CD4-positive, alpha-beta T cell treated with Interleukin-2 at 100 ng/mL for 4 hours (primary cell): ENCODE measurements at regions not wholly inside any gene's neighbourhood (a gene's known extent, or its start where the extent isn't known, plus 50 kb on each side); places are given as distances from the start of the nearest gene placed in this dataset.
"Not testable (repeated sequence)": the region's sequence is repeated elsewhere in the genome, so short reads cannot be mapped to it uniquely, and the experiment has no call there.

Experiments
- DNase-seq: peaks from one replicate; pipeline ENCODE4 v3.0.0-alpha.2; 2020; ENCODE audit warnings: low spot score

DNA sequence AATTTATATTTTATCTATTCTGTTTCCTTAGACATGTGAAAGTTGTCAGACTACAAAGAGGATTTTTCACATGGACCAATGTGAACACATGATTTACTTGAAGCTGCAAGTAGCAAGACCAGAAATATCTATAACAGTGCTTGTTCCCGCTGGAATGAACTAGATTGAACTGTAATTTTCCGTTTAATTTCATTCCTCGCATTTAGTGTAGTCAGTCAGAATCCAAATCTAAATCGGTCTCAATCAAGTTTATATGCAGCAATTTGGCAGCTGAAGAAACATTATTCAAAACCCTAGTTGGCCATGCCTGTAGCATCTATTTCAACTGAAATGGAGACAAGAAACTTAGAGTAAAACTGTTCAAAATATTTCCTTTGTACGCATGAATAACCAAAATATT, 570.7 kb upstream of the SLITRK5 start:
- no peak for DNase-seq

DNA sequence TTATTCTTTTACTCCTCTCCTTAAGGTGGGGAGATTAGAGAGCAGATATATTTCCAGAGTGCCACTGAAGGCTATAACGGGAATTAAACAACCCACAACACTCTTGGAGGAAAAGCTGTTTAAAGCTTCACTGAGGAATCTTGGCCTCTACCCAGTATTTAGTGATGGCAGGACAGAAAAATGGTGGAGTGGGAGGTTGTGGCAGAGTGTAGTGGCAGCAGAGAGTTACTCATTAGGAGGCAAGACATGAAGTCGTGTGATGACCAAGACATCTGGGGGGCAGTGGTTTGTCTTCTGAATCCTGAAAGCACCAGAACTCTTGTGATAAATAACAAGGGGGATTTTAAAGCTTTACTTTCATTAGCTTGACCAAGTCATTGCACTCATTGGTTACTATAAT, 563.5 kb upstream of the SLITRK5 start:
- no peak for DNase-seq

DNA sequence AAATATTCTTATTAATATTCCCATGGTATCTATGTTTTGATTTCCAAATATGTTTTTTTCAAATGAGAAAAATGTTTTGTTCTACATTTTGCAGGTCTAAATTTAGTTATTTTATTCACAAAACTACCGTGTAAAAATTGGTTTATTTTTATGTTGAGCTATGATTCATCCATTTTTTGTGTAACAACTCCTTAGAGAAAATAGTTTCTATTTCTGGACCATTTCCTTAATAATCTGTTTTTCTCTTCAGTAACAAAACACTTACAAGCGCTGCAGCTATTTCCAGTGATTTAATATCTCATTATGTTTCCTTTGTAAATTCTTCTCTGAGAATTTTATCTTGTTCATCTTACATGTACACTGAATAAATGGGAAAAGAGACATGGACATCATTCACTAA, 550.7 kb upstream of the SLITRK5 start:
- DNase-seq = no peak

DNA sequence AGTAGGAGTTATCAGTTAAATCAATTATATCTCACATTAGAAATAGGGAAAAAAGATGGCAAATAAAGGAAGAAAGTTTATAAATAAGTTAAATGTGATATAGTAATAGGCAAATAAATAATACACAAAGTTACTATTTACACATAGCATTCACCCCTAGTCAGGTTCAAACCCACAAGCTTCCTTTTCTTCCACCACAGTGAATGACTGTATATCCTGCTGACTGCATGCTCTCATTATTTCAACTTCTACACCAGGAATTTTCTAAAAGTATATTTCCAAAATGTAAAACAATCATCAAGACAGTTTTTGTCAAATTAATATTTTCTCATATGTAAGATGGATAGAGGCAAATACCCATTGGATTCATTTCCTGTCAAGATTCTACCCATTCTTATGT, 548.6 kb upstream of the SLITRK5 start:
- no peak for DNase-seq

DNA sequence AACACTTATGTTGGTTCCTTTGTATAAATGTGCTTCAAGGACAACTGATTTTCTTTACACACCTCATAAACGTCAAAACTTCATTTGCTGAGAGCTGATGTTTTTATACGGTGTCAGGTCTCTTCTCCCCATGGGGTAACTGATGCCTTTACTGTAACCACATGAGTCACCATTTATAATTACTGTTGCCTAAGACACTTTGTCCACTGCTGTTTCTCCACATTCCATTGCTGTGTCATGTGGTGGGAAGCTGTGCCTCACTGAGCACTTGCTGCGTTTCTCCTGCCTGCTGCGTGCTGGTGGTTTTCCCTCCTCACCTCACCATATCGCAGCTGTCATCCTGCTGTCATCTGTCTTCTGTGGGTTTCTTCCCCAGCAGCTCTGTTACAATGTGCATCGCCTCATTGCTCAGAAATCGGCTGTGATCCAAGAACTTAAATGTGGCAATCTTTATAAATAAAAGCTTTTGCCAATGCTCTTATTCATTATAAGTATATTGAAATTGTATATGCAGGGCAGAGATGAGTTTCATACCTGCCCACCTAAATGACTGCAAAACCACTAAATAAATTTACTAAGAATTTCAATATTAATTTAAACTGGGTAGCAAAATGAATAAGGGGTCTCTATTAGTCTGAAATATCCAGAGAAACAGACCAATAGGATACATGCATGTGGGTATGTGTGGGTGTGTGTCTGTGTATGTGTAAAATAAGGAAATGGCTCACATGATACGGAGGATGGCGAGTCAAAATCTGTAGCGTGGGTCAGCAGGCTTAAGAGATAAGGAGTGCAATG, 547.0 kb upstream of the SLITRK5 start:
- no peak for DNase-seq

DNA sequence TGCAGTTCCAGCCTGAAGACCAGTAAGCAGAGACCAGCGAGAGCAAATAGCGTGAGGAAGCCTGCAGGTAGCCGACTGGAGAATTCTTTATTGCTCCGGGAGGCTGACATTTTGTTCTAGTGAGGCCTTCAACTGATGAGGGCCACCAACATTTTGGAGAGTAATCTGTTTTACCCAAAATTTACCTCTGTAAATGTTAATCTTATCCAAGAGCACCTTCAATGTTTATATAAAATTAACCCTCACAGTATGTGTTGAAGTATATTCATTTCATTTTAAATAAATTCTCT, 546.4 kb upstream of the SLITRK5 start:
- no peak for DNase-seq

DNA sequence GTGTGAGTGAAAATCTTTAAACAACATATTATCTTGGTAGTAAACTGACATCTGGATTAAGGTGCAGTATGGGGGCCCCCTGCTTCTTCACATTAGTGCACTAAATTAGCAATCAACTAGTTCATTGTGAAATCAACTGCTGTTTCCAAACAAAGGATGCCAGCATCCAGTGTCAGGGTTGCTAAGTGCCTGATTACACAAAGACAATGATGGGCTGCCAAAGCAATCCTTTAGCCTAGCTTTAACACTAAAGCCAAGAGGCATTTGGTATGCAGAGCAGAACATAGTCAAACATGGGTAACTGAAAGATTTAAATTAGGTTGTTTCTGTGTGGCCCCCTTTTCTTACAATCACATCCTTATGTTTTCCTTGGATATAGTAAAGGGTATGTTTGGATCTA, 543.1 kb upstream of the SLITRK5 start:
- DNase-seq = no peak

DNA sequence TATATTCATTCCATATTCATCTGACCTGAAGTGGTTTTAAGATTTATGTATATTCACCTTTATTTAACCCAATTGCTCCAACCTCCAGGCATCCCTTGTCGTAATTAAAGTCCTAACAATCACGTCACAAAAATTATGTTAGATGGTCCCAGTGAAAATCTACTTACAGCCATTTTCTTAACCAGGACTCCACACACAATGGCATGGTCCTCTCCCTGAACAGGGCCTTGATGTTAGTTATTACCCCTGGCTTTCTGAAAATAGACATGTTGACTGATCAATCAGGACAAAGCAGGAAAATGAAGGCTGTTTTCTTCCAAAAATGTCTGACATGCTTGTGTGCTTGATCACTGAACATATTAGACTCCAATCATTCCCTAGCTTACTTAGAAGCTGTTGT, 542.7 kb upstream of the SLITRK5 start:
- DNase-seq = no peak

DNA sequence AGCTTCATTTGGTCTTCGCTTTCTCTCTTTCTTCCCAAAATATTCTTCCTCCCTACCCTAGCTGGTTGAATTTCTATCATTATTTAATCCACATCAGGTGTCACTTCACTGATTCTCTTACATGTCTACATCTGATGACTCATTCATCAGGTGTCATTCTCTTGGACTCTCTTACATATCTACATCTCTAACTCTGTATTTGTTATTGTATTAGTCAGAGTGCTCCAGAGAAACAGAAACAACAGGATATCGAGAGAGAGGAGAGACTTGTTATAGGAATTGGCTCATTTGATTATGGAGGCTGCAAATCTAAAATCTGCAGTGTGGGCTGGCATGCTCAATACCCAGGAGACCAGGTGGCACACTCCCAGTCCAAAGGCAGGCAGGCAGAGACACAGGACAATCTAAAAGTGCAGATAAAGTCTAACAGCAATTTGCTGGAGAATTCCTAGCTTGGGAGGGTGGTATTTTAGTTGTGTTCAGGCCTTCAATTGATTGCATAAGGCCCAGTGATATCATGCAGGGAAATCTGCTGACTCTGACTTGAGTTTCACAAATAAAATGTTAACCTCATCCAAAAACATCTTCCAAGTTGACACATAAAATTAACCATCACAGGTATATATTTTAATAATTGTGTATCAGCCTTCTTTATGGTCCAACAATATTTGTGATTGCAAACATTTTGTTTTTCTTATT, 541.4 kb upstream of the SLITRK5 start:
- DNase-seq = no peak

DNA sequence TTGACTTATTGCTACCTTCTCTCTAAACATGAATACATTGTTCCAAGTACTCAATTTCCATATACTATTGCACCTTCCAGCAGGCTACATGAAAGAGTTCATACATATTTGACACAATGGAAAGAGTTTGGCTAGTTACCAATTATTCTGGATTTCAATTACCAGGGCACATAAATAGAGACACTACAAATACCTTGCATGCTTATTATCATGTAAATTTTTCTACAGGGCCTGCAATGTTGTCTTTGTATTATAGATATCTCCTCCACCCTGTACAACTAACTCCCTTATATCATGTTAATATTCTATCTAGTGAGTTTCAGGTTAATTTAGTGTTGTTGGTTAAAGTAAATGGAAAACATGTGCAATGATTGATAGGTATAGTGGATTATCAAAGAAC, 540.7 kb upstream of the SLITRK5 start:
- DNase-seq = no peak

DNA sequence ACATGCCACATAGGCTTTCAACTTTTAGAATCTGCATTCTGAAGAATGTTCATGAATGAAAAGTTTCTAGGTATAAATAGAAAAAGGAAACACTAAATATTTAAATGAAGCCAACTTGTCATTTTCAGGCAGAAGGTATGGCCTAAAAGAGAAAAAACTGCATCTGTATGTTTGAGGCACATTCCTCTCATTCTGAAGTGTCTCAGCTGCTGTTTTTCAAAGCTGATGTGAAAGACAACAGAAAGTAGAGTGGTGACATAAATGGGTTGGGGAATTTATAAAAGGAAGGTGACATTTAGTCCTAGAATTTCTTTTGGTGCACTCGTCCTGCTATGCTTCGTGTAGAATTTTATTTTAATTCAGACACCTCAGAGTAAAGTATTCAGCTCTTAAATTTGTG, 539.6 kb upstream of the SLITRK5 start:
- DNase-seq = no peak

DNA sequence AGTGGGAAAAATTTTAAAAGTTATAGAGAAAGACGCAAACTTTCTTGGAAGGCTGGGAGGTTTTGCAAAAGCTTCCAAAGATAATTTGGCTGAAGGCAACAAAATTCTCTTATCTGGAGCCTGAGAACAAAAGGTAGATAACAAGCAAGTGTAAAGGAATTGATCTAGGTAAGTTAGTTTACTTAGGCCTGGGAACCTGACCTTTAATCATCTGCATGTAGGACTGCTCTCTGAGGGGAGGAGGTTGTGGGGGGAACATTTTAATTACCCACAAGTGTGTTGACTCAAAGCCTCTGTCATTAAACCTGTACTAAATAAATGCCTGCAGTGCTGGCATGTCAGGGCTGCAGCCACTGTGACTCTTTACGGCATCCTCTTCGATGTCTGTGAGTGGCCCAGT, 532.3 kb upstream of the SLITRK5 start:
- no peak for DNase-seq

DNA sequence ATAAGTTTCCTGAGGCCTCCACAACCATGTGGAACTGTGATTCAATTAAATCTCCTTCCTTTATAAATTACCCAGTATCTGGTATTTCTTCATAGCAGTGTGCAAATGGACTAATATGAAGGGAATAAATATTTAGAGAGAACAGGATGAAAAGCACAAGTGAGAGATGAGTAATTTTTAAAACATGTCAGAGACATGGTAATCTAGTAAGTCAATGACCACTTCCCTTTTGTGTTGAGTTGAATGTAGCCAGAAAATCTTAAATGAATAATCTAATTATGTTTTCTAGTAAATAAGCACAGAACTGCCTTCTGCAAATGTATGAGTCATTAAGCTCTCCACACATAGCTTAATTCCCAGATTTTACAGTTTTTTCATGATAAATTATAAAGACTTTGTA, 524.1 kb upstream of the SLITRK5 start:
- DNase-seq = no peak

DNA sequence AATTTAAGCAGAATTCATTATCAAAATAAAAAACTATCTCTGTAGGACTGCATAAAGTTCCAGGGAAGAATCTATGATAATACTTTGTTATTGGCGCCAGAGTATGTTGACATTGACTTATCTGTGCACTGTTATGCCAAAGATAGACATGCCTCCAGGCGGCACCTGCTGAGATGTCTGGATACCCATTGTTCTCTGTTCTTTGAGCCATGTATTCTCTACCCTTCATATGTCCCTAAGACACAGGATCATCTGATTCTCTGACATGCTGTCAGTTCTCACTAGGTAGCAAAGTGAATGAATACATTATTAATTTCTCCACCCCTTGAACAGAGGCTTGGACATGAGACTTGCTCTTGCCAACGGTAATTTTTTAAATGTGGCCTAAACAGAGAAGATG, 517.8 kb upstream of the SLITRK5 start:
- no peak for DNase-seq

DNA sequence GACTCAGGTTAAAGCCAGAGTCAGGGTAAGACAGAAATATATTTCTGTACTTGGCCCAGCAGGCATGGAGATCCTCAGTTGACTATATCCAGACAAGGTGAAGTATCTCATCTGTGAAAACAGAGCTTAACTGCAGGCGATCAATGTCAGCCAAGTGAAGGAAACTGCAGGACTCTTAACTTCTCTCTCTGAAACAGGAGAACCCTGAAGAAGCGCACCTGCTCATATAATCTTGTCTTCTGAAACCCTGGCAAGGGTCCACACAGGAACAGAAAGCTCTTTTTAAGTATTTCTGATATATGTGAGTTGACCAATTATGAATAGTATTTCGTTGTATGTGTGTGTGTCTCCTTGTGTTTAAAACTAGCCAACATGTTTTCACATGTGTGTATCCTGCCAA, 504.8 kb upstream of the SLITRK5 start:
- DNase-seq = no peak

DNA sequence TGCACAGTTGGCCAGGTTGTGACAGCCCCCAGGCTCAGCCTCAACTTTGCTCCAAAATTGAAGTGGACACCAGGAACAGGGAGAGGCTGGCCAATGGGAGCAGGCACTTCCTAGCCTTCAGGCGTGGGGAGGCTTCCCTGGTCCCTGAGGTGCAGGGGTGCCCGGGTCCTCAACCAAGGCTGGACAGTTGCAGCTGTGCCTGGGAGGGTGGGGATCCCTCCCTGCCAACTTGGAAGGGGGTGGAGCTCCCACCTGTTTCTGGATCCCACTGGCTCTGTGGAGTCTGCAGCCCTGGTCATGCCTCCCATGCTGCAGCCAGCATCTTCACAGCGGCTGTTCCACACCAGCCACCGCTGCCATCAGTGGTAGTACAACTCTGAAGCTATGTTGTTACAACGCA, 502.8 kb upstream of the SLITRK5 start:
- no peak for DNase-seq

DNA sequence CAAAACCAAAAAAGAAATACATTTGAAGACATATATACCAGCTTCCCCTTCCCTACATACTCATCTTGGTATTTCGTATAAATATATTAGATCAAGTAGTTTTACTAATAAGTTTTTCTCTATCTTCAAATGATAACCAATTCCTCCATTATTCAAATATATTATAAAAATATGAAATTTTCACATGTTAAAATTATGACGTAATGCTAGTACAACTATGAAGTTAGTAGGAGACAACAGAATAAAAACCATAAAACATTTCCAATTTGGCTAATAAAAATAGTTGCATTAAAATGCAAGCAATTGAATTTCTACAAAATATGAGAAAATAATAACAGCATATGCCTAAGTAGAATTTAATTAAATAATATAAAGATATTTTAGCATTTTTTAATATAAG, 501.8 kb upstream of the SLITRK5 start:
- no peak for DNase-seq

DNA sequence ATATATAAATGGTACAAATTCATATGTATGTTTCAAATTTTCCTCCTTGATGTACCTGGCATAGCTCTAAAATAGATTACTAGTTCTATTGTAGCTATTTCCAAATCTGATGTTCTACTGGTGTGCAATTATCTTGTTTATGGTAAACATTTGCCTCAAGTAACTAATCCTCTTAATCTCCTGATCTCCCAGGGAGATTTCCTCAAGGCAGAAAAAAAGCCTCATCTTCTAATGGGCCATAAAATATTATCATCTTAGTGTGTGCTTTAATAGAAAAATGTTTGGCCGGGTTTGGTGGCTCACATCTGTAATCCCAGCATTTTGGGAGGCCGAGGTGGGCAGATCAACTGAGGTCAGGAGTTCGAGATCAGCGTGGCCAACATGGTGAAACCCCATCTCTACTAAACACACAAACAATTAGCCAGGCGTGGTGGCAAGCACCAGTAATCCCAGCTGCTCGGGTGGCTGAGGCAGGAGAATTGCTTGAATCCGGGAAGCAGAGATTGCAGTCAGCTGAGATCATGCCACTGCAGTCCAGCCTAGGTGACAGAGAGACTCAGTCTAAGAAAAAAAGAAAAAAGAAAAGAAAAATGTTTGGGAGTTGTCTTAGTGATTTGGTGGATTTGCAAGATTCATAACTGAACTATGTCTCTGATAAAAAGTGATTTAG, 498.9 kb upstream of the SLITRK5 start:
- no peak for DNase-seq

DNA sequence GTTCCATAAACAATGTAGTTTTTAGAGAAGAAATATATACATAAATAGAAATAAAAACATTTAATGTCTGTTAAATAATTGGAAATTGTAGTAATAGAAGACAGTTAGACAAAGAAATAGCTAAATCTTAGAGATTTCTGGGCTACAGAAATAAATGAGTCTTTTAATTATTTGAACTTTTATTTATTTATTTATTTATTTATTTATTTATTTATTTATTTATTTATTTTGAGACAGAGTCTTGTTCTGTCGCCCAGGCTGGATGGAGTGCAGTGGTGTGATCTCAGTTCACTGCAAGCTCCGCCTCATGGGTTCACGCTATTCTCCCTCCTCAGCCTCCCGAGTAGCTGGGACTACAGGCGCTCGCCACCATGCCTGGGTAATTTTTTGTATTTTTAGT, 486.0 kb upstream of the SLITRK5 start:
- DNase-seq = not testable (repeated sequence)

DNA sequence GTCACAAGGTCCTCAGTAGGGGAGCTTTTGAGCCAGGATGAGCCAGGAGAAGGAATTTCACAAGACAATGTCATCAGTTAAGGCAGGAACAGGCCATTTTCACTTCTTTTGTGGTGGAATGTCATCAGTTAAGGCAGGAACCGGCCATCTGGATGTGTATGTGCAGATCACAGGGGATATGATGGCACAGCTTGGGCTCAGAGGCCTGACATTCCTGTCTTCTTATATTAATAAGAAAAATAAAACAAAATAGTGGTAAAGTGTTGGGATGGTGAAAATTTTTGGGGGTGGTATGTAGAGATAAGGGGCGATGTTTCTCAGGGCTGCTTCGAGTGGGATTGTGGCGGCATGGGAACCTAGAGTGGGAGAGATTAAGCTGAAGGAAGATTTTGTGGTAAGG, 484.5 kb upstream of the SLITRK5 start:
- not testable (repeated sequence) for DNase-seq

DNA sequence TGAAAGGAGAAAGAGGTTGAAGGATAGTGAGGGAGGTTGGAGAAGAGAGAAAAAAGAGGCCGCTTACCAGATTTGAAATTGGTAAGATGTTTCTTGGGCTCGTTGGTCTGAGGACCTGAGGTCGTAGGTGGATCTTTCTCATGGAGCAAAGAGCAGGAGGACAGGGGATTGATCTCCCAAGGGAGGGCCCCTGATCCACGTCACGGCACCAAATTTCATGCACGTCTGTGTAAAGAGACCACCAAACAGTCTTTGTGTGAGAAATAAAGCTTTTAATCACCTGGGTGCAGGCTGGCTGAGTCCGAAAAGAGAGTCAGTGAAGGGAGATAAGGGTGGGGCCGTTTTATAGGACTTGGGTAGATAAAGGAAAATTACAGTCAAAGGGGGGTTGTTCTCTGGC, 479.7 kb upstream of the SLITRK5 start:
- DNase-seq = not testable (repeated sequence)

DNA sequence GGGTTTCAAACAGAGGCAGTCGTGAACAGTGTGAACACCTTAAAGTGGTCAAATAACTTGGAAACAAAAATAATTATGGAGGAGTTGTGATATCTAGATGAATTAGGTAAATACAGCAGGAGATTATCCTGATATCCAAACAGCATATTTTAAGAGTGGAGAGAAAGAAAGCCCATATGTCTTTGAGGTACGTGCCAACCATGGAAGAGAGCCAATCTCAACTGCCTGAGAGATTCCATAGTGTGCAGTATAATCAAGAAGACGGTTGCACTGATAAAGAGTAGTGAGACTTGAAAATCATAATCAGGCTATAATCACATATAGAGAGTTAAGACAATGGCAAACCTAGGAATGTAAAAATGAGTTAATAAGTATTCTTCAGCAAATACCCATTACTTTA, 472.8 kb upstream of the SLITRK5 start:
- DNase-seq = no peak

DNA sequence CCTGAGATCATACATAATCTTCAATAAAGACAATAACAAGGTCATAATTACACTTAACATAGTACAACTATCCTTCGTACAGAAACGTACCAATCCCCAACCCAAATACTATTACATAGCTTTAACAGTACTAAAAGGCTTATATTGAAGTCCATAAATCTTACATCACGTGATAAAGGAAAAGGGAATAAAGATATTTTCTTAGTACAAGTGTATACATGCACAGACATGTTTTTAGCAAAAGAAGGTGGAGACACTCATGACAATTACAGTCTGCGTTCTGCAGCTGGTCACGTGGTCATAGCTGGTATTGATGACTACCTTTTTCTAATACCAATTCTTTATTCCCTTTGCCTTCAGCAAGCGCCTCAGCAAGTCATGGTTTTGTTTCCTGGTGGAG, 464.5 kb upstream of the SLITRK5 start:
- no peak for DNase-seq
